G401 (cell line): ENCODE measurements at regions not wholly inside any gene's neighbourhood (a gene's known extent, or its start where the extent isn't known, plus 50 kb on each side); places are given as distances from the start of the nearest gene placed in this dataset.
"Not testable (repeated sequence)": the region's sequence is repeated elsewhere in the genome, so short reads cannot be mapped to it uniquely, and the experiment has no call there.

Experiments
- DNase-seq: peaks from one replicate; pipeline ENCODE4 v3.0.0-alpha.2; 2015; ENCODE audit warnings: low spot score
- in situ Hi-C: cut with HindIII; loops from 2 replicates; pipeline ENCODE4 v1.10.0; 2016; ENCODE audit warnings: low sequenced_read_pairs, mixed read lengths

GRCh38 chr4:29378237-29378636, 1341.9 kb upstream of the PCDH7 start:
- DNase-seq, in situ Hi-C loops: not testable (repeated sequence)

- no peak for DNase-seq
- in situ Hi-C loops = no loop called here
Observed at GRCh38 chr4:29390921-29391320, 1329.2 kb upstream of the PCDH7 start.

GRCh38 chr4:29405116-29405515, 1315.1 kb upstream of the PCDH7 start:
- in situ Hi-C loops = no loop called here
- no peak for DNase-seq

- DNase-seq = no peak
- in situ Hi-C loops = no loop called here
Observed at GRCh38 chr4:29415771-29416170, 1304.4 kb upstream of the PCDH7 start.

- DNase-seq = no peak
- in situ Hi-C loops = no loop called here
Observed at GRCh38 chr4:29423836-29424721, 1296.1 kb upstream of the PCDH7 start.

GRCh38 chr4:29453303-29453820, 1266.8 kb upstream of the PCDH7 start:
- DNase-seq = no peak
- in situ Hi-C loops = no loop called here

GRCh38 chr4:29459926-29460325, 1260.2 kb upstream of the PCDH7 start:
- no peak for DNase-seq
- in situ Hi-C loops = no loop called here

GRCh38 chr4:29467044-29467717, 1253.0 kb upstream of the PCDH7 start:
- in situ Hi-C loops = no loop called here
- no peak for DNase-seq
